GM21447 (cell line): ENCODE measurements at regions not wholly inside any gene's neighbourhood (a gene's known extent, or its start where the extent isn't known, plus 50 kb on each side); places are given as distances from the start of the nearest gene placed in this dataset.
"Not testable (repeated sequence)": the region's sequence is repeated elsewhere in the genome, so short reads cannot be mapped to it uniquely, and the experiment has no call there.

ENCODE experiments used
- ATAC-seq: cut with Tn5 transposase; IDR thresholded peaks from one replicate; pipeline ENCODE4 v1.9.1; 2021; ENCODE audit not compliant: unreplicated experiment

- ATAC-seq: no peak
Observed at GRCh38 chr1:228939001-228939691, 203.9 kb downstream of the RHOU start.

DNA sequence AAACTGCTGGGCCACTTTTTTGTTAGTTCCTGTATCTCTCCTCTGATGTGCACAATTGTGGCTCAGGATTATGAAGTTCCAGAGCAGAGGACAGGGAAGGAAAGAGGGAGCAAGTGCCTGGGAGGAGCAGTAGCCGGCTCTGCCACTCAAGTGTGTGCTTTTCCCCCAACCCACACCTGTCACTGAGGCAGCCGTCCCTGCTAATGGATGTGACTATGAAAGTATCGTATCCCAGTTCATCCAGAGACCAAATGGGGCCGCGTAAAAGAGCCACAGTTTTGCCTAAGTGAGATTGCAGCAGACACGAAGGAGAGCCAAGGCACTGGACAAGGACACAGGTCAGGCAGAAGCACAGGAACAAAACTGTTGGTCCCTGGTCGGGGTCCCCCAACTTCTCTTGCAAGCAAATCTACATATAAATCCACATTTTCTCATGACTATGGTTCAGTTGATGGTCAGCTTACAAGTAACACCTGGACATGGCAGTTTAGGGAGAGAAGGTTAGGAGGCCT, 204.7 kb downstream of the RHOU start:
- no peak for ATAC-seq

DNA sequence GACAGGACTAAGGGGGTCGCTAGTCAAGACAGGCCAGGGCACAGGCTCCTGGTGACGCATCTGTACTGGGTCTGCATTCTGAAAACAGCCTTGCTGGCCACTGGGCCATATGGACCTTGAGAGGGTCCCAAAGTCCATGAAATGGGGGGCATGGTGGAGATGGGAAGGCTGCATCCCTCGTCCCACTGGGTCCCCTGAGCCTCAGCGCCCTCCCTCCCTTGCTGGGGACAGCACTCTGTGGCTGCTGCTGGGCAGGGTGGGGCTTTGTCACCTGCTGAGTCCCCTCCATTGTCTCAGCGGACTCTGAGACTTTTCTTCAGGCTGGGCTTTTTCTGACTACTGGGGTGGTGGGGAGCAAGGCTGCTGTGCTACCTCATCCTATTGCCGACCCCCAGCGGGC, 205.2 kb downstream of the RHOU start:
- ATAC-seq: no peak

DNA sequence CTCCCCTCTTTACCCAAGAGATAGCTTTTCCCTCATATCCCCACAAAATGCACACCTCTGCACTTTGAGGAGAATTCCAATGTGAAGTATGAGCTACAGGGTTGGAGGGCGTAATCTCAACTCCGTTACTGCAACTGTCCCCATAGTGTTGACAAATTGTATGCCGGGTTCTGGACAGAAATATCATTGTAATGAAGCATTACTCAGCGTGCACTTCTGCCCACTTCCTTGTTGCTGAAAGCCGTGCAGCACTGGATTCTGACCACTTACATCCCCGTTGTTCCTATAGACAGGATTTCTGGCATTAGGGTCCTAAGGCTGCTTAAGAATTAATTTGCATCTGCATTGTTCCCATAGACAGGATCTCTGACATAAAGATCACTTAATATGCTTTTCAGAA, 205.6 kb downstream of the RHOU start:
- no peak for ATAC-seq

- ATAC-seq: no peak
Observed at GRCh38 chr1:228941666-228942065, 206.4 kb downstream of the RHOU start.

DNA sequence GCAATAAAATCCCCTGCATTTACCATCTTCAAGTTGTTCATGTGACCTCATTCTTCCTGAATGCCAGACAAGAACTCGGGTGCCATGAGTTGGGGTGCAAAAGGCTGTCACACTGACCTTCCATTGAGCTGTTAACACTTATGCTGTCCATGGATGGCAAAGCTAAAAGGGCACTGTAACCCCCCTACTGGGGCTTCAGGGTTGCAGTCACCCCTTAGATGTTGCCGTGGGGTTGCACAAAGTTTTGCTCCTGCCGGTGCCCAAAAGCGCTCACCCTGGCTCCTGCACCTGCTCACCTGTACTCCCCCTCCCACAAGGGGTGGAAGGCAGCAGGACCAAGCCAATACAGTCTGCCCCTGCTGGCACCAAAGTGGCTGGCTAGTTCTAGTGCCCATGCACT, 208.2 kb downstream of the RHOU start:
- ATAC-seq: no peak

DNA sequence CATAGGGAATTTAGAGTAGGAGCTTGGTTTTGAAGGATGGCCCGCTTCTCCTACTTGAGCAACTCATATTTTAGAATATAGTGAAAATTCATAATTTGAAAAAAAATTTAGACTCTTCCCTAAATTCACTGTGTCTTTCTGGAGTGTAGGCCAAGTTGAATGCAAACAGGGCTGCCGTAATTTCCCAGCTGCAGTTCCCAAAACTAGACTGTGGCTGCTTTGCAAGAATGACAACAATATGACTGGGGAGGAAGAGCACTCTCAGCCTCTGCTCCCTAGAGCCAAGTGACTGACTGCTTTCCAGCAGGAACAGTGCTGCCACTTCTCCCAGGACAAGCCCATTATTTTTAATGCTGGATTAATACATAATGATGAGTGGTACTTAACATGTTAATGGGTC, 209.0 kb downstream of the RHOU start:
- ATAC-seq: no peak

GRCh38 chr1:228944935-228945371, 209.7 kb downstream of the RHOU start:
- no peak for ATAC-seq

DNA sequence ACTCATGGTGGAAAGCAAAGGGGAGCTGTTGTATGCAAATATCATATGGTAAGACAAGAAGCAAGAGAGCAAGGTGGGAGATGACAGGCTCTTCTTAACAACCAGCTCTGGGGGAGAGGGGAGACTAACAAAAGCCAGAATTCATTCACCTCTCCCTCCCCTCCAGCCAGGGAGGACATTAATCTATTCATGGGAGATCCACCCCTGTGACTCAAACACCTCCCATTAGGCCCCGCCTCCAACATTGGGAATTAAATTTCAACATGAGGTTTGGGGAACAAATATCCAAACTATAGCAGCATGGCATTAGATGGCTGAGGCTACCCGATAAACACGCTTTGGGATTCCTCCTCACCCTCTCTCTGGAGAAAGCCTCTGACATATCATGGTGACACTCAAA, 210.6 kb downstream of the RHOU start:
- no peak for ATAC-seq

GRCh38 chr1:228949617-228950016, 214.3 kb downstream of the RHOU start:
- ATAC-seq: not testable (repeated sequence)

- no peak for ATAC-seq
Observed at GRCh38 chr1:228953207-228953606, 217.9 kb downstream of the RHOU start.

DNA sequence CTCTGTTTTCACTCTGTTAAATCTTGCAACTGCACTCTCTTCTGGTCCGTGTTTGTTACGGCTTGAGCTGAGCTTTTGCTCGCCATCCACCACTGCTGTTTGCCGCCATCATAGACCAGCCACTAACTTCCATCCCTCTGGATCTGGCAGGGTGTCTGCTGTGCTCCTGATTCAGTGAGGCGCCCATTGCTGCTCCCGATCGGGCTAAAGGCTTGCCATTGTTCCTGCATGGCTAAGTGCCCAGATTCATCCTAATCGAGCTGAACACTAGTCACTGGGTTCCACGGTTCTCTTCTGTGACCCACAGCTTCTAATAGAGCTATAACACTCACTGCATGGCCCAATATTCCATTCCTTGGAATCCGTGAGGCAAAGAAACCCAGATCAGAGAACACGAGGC, 218.5 kb downstream of the RHOU start:
- not testable (repeated sequence) for ATAC-seq

DNA sequence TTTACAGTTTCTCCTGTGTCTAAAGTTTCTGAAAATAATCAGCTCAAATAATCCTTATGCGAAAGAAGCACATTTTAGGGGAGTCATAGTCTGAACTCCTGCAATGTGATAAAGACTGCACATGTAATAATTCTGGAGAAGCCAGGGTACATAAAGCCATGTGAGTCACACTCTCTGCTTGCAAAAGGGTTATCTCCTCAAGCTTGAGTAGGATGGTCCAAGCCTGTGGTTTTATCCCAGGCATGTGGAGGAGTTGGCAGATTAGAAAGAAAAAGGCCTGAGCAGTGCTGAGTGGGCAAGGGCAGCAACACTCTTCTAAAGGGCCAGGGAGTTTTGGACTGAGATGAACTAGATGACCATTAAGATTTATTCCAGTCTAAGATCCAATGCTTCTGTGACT, 220.4 kb downstream of the RHOU start:
- ATAC-seq: no peak

DNA sequence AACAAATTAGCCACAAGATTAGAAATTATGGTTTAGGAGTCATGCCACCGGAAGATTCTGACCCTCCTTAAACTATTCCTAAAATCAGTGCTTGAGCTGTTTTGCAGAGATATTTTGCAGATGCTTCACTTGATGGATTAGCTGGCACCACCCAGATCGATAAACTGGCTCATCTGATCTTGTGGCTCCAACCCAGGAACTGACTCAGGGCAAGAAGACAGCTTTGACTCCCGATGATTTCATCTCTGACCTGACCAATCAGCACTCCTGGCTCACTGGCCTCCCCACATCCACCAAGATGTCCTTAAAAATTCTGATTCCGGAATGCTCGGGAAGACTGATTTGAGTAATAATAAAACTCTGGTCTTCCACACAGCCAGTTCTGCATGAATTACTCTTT, 221.6 kb downstream of the RHOU start:
- no peak for ATAC-seq

DNA sequence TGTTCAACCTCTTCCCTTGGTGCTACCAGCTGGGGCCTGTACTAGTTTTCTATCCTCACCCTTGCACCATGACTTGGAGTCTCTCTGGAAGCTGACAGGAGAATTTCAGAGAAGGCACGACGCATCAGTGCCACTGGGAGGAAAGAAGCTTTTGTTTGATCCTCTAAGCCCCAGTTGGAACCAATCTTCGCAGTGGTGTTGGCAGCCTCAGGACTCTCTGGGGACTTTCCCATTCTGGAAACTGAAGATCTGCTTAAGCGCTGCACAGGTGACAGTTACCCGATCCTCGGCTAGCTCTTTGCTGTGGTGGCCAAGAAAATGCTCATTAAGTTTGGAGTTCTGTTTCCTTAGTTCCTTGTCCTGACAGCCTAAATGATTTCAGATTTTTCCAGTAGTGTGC, 222.3 kb downstream of the RHOU start:
- ATAC-seq: no peak

- no peak for ATAC-seq
Observed at GRCh38 chr1:228958121-228958520, 222.8 kb downstream of the RHOU start.

- ATAC-seq: no peak
Observed at GRCh38 chr1:228958741-228959140, 223.5 kb downstream of the RHOU start.

DNA sequence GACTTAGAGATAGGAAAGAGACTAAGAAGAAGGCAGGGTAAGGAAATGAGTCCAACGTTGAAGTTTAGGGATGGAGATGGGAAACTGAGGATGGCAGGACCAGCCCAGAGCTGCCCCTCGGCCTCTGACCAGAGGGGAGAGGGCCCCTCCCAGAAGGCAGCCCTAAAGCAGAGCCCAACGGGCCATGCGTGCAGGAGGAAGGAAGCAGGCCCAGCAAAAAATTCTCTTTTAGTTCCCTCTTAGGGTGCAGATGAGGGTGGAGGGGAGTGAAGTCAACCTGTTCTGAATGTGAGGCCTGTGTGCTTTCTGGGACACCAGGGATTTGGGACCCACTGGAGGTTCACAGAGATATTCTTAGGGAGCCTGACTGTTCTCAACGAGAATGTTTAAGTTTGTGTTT, 225.4 kb downstream of the RHOU start:
- no peak for ATAC-seq

DNA sequence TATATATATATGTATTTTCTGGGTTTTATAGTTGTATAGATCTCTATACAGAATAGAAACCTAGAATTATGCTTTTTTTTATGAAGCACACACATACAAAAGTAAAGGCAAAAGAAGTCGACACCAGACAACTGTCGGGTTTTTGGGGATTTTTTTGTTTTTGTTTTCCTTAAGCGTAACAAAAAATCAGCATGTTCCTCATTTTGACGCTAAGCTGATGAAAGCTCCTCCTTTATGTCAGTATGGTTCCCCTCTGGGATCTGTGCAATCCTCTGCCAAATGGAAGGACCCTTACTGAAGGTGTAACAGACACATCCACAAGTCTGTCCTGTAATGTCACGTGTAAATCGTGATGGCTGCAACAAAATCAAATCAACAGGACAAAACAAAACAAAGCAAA, 226.2 kb downstream of the RHOU start:
- ATAC-seq: no peak

DNA sequence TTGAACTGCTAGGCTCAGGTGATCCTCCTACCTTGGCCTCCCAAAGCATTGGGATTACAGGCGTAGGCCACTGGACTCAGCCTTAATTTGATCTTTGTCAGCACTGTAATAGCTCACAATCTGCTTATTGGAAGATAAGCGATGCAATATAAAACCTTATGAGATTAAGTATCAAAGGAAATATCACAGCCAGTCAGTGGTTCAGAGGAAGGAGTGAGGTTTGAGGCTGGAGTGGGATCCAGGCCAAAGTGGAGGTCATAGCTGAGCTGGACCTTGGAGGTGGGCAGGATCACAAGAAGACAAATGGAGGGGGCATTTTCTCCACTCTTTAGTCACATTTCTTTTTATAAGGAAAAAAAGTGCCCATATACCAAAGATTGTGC, 228.5 kb downstream of the RHOU start:
- no peak for ATAC-seq

GRCh38 chr1:228964178-228965089, 229.2 kb downstream of the RHOU start:
- no peak for ATAC-seq
